Left ventricle myocardium inferior (tissue), 1 donor: ENCODE measurements at regions not wholly inside any gene's neighbourhood (a gene's known extent, or its start where the extent isn't known, plus 50 kb on each side); places are given as distances from the start of the nearest gene placed in this dataset.

Experiments used
- DNase-seq: peaks from one replicate; pipeline ENCODE4 v3.0.0-alpha.2; 2020
- H3K27ac ChIP-seq: fragments of 200-600 bp; replicated peaks from 2 replicates; pipeline ENCODE4 v1.8.0; 2021
- H3K27me3 ChIP-seq: fragments of 200-600 bp; 2 replicates; pipeline ENCODE4 v1.8.0; 2021; ENCODE audit warnings: low read depth
- H3K36me3 ChIP-seq: fragments of 200-600 bp; 2 replicates; pipeline ENCODE4 v1.8.0; 2021
- H3K4me1 ChIP-seq: fragments of 200-600 bp; 2 replicates; pipeline ENCODE4 v1.8.0; 2021
- H3K4me3 ChIP-seq: fragments of 200-600 bp; 2 replicates; pipeline ENCODE4 v1.8.0; 2021; ENCODE audit warnings: mild to moderate bottlenecking, moderate library complexity
- H3K9me3 ChIP-seq: fragments of 200-600 bp; replicated peaks from 2 replicates; pipeline ENCODE4 v1.8.0; 2021
- CTCF ChIP-seq: fragments of 200-600 bp; IDR thresholded peaks from 2 replicates; pipeline ENCODE4 v1.8.0; 2021; ENCODE audit warnings: antibody characterized with exemption, mild to moderate bottlenecking, borderline replicate concordance
- intact Hi-C: fragments of 100-400 bp; cut with micrococcal nuclease; formaldehyde crosslinking; loops from one replicate; pipeline ENCODE4 v1.11.0; 2022
- donor health status: DM: no; HTN: yes; CAD: no; lungs with severe emphysema.

GRCh38 chr17:27218719-27219488, 75.0 kb upstream of the WSB1 start:
- H3K27ac ChIP-seq: no peak overlapping the region
- no peak for TF ChIP-seq CTCF
- intact Hi-C loops: no loop called here
- peaks cover 4% of the 10 kb centered on the region for H3K27me3 ChIP-seq
- peaks cover 13% of the 10 kb centered on the region for H3K9me3 ChIP-seq
- no peaks in the 10 kb centered on the region for H3K4me1 ChIP-seq
- H3K36me3 ChIP-seq: no peaks in the 10 kb centered on the region
- no peak overlapping the region for H3K4me3 ChIP-seq
- no peak for DNase-seq

GRCh38 chr17:27222515-27222914, 71.4 kb upstream of the WSB1 start:
- TF ChIP-seq CTCF: no peak
- H3K4me3 ChIP-seq: no peak overlapping the region
- no peak overlapping the region for H3K27ac ChIP-seq
- no peaks in the 10 kb centered on the region for H3K4me1 ChIP-seq
- no peak for DNase-seq
- no peaks in the 10 kb centered on the region for H3K36me3 ChIP-seq
- peaks cover 12% of the 10 kb centered on the region for H3K9me3 ChIP-seq
- H3K27me3 ChIP-seq: peaks cover 4% of the 10 kb centered on the region
- intact Hi-C loops: no loop called here

GRCh38 chr17:27224526-27225315, 69.2 kb upstream of the WSB1 start:
- H3K4me1 ChIP-seq: no peaks in the 10 kb centered on the region
- H3K27ac ChIP-seq: no peak overlapping the region
- H3K4me3 ChIP-seq: no peak overlapping the region
- H3K9me3 ChIP-seq: peaks cover 12% of the 10 kb centered on the region
- intact Hi-C loops: no loop called here
- no peak for TF ChIP-seq CTCF
- DNase-seq: no peak
- H3K36me3 ChIP-seq: no peaks in the 10 kb centered on the region
- peaks cover 4% of the 10 kb centered on the region for H3K27me3 ChIP-seq

- Histone ChIP-seq H3K36me3 (no peaks in the 10 kb centered on the region), H3K4me3 (no peak overlapping the region), H3K4me1 (no peaks in the 10 kb centered on the region), H3K27ac (no peak overlapping the region), H3K27me3 (no peaks in the 10 kb centered on the region), H3K9me3 (peaks cover 12% of the 10 kb centered on the region)
- no peak for TF ChIP-seq CTCF
- intact Hi-C loops: no loop called here
- no peak for DNase-seq
These were observed 67.2 kb upstream of the WSB1 start for GRCh38 chr17:27226611-27227230.

- Histone ChIP-seq H3K4me3 (no peak overlapping the region), H3K9me3 (no peaks in the 10 kb centered on the region), H3K27me3 (no peaks in the 10 kb centered on the region), H3K27ac (no peak overlapping the region), H3K4me1 (no peaks in the 10 kb centered on the region), H3K36me3 (no peaks in the 10 kb centered on the region)
- no peak for TF ChIP-seq CTCF
- no peak for DNase-seq
- intact Hi-C loops: loop anchor here (10.0 kb wide), 1 partner anchor 124 kb away; no protein-coding TSS in a partner anchor
These were observed 62.9 kb upstream of the WSB1 start for GRCh38 chr17:27230996-27231395.
